Fibroblast of pulmonary artery (primary cell): ENCODE measurements at regions not wholly inside any gene's neighbourhood (a gene's known extent, or its start where the extent isn't known, plus 50 kb on each side); places are given as distances from the start of the nearest gene placed in this dataset.
"Not testable (repeated sequence)": the region's sequence is repeated elsewhere in the genome, so short reads cannot be mapped to it uniquely, and the experiment has no call there.

Experiments
- DNase-seq: peaks from one replicate; pipeline ENCODE4 v3.0.0-alpha.2; 2010; ENCODE audit warnings: low read depth
- H3K4me3 ChIP-seq: replicated peaks from 2 replicates; pipeline ENCODE4 v1.5.1; 2011; ENCODE audit warnings: low read depth, mild to moderate bottlenecking, control low read depth, low read length, moderate library complexity
- CTCF ChIP-seq: IDR thresholded peaks from 2 replicates; pipeline ENCODE4 v1.5.1; 2011; ENCODE audit warnings: mild to moderate bottlenecking, control low read depth, low read length, inconsistent platforms; ENCODE audit errors: missing control alignments

- DNase-seq = no peak
- no peak overlapping the region for H3K4me3 ChIP-seq
- TF ChIP-seq CTCF = no peak
These were observed 1252.6 kb downstream of the TMEM121 start for GRCh38 chr14:106778986-106779385.

- DNase-seq = no peak
- TF ChIP-seq CTCF = no peak
- no peak overlapping the region for H3K4me3 ChIP-seq
These were observed 1260.3 kb downstream of the TMEM121 start for GRCh38 chr14:106786697-106787096.

- no peak for DNase-seq
- H3K4me3 ChIP-seq = no peak overlapping the region
- no peak for TF ChIP-seq CTCF
These were observed 1261.2 kb downstream of the TMEM121 start for GRCh38 chr14:106787626-106788025.

- DNase-seq = no peak
- TF ChIP-seq CTCF = no peak
These were observed 1262.2 kb downstream of the TMEM121 start for GRCh38 chr14:106788534-106788933.

GRCh38 chr14:106789318-106789717 is 1262.9 kb downstream of the TMEM121 start:
- no peak overlapping the region for H3K4me3 ChIP-seq
- no peak for DNase-seq
- TF ChIP-seq CTCF = no peak

More at GRCh38 chr14:106788534-106788933, 1262.2 kb downstream of the TMEM121 start:
- H3K4me3 ChIP-seq = no peak overlapping the region

- no peak overlapping the region for H3K4me3 ChIP-seq
- DNase-seq = no peak
- TF ChIP-seq CTCF = peak; percentile 10
These were observed 1264.0 kb downstream of the TMEM121 start for GRCh38 chr14:106790189-106791036.

- no peak for DNase-seq
- TF ChIP-seq CTCF = no peak
- H3K4me3 ChIP-seq = no peak overlapping the region
These were observed 1266.2 kb downstream of the TMEM121 start for GRCh38 chr14:106792543-106792942.

GRCh38 chr14:106798166-106798565 is 1271.8 kb downstream of the TMEM121 start:
- not testable (repeated sequence) for H3K4me3 ChIP-seq, DNase-seq
